HEK293 (cell line): ENCODE measurements at regions not wholly inside any gene's neighbourhood (a gene's known extent, or its start where the extent isn't known, plus 50 kb on each side); places are given as distances from the start of the nearest gene placed in this dataset.
"Not testable (repeated sequence)": the region's sequence is repeated elsewhere in the genome, so short reads cannot be mapped to it uniquely, and the experiment has no call there.

Source experiments
- CTCF ChIP-seq: fragments of 450-650 bp; formaldehyde crosslinking; IDR thresholded peaks from 2 replicates; pipeline ENCODE4 v1.5.1; 2016; ENCODE audit warnings: missing biosample characterization, missing genetic modification characterization
- PRDM1 ChIP-seq: fragments of 450-650 bp; formaldehyde crosslinking; IDR thresholded peaks from 2 replicates; pipeline ENCODE4; 2016; ENCODE audit warnings: missing biosample characterization, missing genetic modification characterization
- ZNF354C ChIP-seq: fragments of 450-650 bp; formaldehyde crosslinking; IDR thresholded peaks from 2 replicates; pipeline ENCODE4 v1.5.1; 2016; ENCODE audit warnings: missing biosample characterization, missing genetic modification characterization, low read depth, borderline replicate concordance
- ZNF513 ChIP-seq: fragments of 450-650 bp; IDR thresholded peaks from 2 replicates; pipeline ENCODE4 v1.5.1; 2018; ENCODE audit warnings: missing biosample characterization, missing genetic modification characterization
- ZNF521 ChIP-seq: fragments of 450-650 bp; formaldehyde crosslinking; IDR thresholded peaks from 2 replicates; pipeline ENCODE4 v1.5.1; 2017; ENCODE audit warnings: missing biosample characterization, mild to moderate bottlenecking, missing genetic modification characterization
- ZNF549 ChIP-seq: fragments of 450-650 bp; IDR thresholded peaks from 2 replicates; pipeline ENCODE4 v1.5.1; 2018; ENCODE audit warnings: missing biosample characterization, missing genetic modification characterization, mild to moderate bottlenecking, inconsistent platforms, moderate library complexity
- ZNF704 ChIP-seq: fragments of 450-650 bp; formaldehyde crosslinking; IDR thresholded peaks from 2 replicates; pipeline ENCODE4 v1.5.1; 2016; ENCODE audit warnings: missing biosample characterization, missing genetic modification characterization

- TF ChIP-seq CTCF; ZNF513 (tag by site-specific recombination); ZNF704 (tag by site-specific recombination); ZNF354C (tag by site-specific recombination); ZNF521 (tag by site-specific recombination); PRDM1 (tag by site-specific recombination); ZNF549 (tag by site-specific recombination): not testable (repeated sequence)
These were observed 244.0 kb downstream of the ARL4A start for GRCh38 chr7:12931465-12931864.
